GM21390 (cell line): ENCODE measurements at regions not wholly inside any gene's neighbourhood (a gene's known extent, or its start where the extent isn't known, plus 50 kb on each side); places are given as distances from the start of the nearest gene placed in this dataset.

Experiments
- ATAC-seq: cut with Tn5 transposase; IDR thresholded peaks from one replicate; pipeline ENCODE4 v1.9.1; 2021; ENCODE audit not compliant: unreplicated experiment

DNA sequence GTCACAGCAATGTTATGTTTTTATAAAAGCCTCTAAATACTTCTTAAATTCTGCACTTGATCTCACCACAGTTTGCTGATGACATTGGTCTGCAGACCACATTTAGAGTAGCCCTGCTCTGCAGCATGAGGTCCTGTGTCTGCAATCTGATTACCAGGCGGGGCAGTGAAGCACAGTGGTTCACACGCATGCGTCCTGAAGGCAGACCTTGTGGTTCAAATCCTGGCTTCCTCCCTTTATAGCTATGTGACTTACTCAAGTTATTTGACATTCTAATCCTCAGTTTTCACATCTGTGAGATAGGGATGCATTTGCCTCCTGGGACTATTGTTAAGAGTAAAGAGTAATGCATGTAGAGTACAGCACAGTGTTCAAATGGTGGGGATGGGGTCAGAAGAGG, 50.3 kb downstream of the BMAL2 start:
- no peak for ATAC-seq

DNA sequence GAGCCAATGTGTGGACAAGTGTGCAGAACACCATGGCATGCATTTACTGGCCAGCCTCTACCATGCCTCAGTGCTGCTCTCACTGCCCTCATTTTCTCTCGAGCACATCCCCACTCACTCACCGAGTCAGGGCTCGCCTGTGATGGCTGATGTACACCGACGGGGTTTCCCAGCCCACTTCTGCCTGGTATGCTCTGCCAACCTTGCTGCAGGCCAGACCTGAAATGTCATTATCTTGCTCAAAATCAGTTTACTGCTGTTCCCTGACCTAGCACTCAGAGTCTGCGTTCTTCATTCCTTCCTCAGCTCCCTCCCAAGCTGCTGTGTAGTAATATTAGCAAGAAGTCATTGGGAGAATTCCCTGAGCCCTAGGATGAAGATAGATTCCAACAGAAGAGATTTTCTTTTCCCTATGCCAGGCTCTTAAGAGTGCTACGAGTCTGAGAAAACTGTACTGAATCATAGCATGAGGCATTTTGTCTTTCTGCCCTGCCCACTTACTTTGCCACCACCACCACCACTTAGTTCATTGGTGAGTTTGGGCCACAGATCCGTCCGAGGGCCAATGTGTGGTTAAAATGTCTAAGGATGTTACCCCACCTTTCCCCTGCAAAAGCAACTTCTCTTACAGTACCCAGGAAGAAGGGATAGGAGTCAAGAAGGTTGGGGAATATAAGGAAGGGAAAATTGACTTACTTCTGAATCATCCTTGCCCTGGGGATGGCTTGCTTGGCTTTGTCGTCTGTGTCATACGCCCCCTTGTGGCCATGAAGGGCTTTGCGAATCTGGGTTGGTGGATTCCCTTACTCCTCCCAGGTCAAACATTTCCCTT, 51.0 kb downstream of the BMAL2 start:
- ATAC-seq, result peak; percentile 63

DNA sequence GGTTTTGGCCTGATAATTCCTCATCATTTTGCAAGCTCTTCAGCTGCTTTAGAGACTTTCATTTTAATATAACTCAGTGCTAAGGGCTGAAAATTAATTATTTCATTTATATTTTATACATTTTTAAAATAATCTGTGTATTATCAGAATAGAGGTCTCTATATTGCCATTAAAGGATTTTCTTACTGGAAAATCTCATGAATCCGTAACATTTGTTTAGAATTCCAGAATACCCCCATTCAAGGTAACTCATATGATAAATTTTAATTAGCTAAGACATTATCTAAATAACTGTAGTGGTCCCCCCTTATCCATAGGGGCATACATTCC, 51.6 kb downstream of the BMAL2 start:
- no peak for ATAC-seq

DNA sequence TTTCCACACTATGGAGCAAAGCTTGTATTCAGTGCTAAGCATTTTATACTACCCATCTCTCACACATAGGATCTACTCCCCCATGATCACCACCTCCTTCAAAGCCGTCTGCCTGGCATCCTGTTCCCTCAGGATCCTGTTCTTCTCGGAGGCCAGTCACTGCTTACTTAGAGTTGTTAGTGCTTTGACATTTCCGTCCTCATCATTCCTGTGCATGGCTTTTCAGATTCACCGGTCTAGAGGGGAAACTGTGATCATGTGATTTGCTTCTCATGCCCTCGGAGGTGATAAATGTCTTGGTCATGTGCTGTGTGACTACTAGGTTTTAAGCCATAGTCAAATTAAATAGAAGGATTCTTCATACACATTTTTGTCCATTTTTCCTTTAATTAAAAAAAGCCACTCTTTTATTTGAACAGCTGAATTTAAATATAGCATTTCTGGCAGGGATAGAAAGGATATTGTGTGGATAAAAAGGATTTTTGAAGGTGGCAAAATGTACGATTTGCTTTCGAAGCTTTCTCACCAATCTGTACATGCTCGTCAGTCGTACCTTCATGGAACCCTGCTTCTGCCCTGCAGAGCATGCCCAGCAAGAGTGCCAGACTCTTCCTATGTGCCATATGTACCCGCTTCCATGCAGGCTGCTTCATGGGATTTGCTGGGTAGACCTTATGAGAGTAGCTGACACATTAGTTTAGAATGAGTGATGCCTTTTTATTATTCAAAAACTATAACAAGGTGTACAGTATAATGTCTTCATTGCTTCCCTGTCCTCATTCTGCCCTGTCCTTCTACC, 53.3 kb downstream of the BMAL2 start:
- ATAC-seq, result no peak

DNA sequence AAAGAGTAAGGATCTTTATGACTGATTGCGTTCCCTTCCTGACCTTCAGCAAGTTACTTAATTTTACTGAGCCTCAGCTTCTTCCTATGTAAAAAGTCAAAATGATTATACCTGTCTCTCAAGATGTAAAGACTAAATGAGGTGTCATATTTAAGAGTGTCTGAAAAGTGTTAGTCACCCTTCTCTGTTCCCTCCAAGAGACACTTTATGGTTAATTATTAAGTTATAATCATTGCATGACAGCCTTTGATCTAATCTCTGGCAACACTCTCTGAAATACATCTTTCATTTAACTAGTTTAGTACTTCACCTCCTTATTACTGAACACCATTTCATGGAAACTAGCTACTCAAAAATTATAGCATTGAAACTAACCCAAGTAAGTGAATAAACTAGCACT, 54.8 kb downstream of the BMAL2 start:
- no peak for ATAC-seq

DNA sequence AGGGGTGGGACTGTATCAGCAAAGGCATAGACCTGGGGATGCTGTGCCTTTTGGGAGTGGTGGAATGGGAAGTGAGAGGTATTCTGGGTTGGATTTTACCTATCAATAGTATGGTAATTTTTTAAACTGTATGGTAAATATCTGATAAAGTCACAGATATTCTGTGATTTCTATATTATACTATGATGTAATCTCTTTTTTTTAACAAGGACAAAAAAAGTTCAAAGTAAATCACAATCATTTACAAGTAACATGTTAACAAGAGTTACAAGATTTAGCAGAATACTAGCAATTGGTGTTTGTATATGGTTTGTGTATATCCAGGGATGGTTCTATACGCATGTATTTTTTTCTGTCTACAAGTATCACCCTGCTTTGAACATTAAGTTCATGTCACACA, 56.0 kb downstream of the BMAL2 start:
- no peak for ATAC-seq

DNA sequence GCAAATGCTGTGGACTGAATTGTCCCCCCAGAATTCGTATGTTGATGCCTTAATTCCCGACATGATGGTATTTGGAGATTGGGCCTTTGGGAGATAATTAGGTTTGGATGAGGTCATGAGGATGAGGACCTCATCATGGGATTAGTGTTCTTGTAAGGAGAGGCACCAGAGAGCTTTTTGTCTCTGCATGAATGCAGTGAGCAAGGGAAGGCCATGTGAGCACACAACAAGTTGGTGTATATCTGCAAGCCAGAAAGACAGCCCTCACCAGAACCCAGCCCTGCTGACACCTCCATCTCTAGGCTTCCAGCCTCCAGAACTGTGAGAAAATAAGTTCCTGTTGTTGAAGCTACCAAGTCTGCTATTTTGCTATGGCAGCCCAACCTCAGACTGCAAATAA, 51.9 kb upstream of the SMCO2 start:
- no peak for ATAC-seq

DNA sequence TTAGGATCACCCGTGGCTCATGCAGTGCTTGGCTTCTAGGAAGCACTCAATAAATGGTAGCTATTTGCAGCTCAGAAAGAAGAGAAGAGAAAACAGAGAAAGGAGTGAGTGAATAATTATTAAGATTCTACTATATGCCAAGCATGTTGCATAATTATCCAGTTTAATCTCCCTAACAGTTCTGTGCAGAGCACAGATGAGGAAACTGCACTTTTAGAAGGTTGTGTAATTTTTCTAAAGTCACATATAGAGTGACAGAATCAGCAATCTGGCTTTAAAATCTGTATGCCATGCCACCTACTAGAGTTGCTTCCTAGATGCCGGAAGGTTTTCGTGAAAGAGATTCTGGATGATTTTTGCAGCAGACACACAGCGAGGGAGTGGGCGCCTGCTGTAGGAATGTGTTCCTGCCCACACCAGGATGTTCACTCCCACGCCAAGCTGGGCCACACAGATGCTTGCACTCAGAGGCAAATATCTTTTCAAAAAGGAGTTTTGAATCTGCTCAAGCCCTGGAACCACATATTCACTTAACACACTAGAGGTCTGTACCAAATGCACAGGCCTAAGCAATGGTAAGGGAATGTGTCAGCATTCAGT, 50.2 kb upstream of the SMCO2 start:
- no peak for ATAC-seq
